ENCODE measurements at regions not wholly inside any gene's neighbourhood (a gene's known extent, or its start where the extent isn't known, plus 50 kb on each side); places are given as distances from the start of the nearest gene placed in this dataset.
"Not testable (repeated sequence)": the region's sequence is repeated elsewhere in the genome, so short reads cannot be mapped to it uniquely, and the experiment has no call there.

DNA sequence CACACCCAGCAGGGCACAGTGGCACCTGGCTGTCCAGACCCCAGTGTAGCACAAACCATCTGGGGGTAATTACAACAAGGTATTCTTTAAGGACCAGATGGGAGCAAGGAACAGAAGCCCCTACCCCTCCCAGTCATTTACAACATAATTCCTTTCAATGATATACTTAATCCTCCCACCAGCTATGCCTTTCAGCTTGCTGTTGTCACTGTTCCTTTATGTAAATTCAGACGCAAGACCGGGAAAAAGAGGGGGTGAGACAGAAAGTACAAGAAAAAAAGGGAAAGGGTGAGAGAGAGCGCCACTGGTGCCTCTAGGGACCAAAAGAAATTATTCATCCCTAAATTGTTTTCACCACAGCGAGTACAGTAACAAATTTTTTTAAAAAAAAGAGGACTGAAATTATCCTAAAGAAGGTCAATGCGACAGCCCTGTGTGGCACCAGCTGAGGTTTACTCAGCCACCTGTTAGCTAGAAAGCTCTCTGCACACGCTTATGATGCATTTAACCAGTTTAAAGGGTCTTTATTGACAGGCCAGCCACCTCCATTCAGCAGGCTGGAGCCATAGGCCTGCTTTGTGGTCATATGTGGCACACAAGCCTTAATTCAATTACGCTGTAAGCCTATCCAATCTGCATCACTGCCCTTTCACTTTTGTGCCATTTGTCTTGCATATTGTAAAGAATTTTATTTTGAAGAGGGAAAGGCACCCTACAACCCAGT, 210.2 kb upstream of the ISL1 start:
- no peak for DNase-seq

- DNase-seq: no peak
Observed at GRCh38 chr5:51181208-51181894, 201.9 kb upstream of the ISL1 start.

GRCh38 chr5:51185850-51186329, 197.4 kb upstream of the ISL1 start:
- DNase-seq: no peak

GRCh38 chr5:51188001-51188591, 195.2 kb upstream of the ISL1 start:
- no peak for DNase-seq

GRCh38 chr5:51194671-51195070, 188.6 kb upstream of the ISL1 start:
- DNase-seq: no peak

GRCh38 chr5:51201024-51201423, 182.2 kb upstream of the ISL1 start:
- no peak for DNase-seq

DNA sequence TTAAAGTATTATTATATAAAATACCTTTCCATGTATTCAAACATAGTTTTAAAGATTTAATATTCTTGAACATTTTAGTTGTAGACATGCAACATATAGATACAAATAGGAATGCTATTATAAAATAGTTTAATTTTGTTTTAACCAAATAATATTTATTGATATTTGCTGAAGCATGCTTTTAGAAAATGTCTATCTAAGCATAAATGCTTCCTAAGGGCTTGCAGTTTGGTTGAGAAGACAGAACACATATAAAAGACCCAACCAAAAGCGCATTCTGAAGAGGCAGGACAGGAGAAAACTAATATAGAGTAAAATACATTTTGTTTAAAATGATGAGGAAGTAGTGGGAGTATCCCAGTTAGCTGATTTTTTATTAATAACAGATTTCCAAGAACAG, 181.5 kb upstream of the ISL1 start:
- no peak for DNase-seq

DNA sequence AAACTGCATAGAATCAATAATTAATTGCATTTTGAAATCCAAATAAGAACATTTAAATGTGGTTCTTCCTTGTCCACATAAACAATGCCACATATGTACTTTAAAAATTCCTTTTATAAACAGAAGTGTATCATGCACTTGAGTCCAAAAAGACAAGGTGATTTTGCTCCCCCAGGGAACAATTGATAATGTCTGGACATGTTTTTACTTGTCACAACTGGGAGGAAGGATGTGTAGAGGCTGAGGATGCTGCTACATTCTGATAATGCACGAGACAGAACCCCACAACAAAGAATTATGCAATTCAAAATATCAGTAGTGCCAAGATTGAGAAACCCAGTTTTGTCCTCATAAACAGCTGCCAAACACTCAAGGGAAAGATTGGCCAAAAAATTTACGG, 181.1 kb upstream of the ISL1 start:
- DNase-seq: no peak

- DNase-seq: no peak
Observed at GRCh38 chr5:51203598-51203997, 179.7 kb upstream of the ISL1 start.

- no peak for DNase-seq
Observed at GRCh38 chr5:51208296-51208695, 175.0 kb upstream of the ISL1 start.

GRCh38 chr5:51214746-51215145, 168.5 kb upstream of the ISL1 start:
- no peak for DNase-seq

- no peak for DNase-seq
Observed at GRCh38 chr5:51225789-51226742, 157.2 kb upstream of the ISL1 start.

- DNase-seq: no peak
Observed at GRCh38 chr5:51227963-51228470, 155.2 kb upstream of the ISL1 start.

DNA sequence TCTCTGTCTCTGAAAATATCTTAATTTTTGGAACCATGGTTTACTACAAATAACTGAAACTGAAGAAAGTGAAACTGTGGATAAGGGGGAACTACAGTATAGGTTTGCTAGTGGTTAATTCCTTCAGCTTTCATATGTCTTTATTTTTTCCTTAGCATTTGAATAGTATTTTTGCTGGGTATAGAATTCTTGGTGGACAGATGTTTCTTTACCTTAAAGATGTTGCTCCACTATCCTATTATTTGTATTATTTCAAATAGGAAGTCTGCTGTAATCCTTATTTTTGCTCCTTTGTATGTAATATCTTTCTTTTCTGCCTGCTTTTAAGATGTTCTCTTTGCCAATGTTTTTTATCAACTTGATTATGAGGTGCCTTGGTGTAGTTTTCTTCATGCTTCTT, 152.9 kb upstream of the ISL1 start:
- DNase-seq: no peak

- no peak for DNase-seq
Observed at GRCh38 chr5:51242456-51242855, 140.8 kb upstream of the ISL1 start.

- not testable (repeated sequence) for DNase-seq
Observed at GRCh38 chr5:51250957-51251356, 132.3 kb upstream of the ISL1 start.

DNA sequence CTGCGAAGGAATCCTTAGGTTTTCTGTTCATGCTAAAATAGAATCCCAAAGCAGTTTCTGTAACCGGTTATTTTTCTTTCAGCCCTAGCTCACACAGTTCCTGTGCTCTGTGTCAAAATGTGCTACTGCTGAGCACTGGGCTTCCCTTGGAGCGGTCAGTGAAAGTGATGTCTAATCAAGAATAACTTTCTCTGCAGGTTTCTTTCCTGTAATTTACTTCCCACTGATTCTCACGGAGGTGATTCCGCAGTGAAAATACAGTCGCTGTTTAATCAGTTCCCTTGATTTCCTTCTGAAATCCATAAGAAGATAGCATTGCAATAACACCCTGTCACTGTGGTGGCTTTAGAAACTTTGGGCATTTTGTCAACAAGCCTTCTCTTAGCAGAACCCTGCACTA, 112.0 kb upstream of the ISL1 start:
- no peak for DNase-seq

GRCh38 chr5:51273021-51273420, 110.2 kb upstream of the ISL1 start:
- DNase-seq: no peak

DNA sequence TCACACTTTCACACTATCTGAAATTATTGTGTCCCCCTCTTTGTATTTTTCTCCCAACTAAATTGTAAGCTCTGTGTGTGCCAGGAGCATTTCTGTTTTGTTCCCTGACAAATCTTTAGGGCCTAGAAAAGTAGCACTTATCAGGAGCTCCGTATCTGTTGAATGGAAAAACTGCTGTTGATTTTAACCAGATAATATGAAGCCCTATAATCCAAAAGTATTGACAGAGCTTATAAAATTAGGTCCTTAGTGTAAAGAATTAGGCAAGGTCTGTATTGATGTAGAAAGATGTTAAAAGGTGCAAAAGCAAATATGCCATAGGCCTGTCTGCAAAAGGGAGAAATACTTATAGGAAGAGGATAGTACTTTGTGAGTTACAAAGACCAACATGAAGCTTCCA, 109.4 kb upstream of the ISL1 start:
- no peak for DNase-seq

DNA sequence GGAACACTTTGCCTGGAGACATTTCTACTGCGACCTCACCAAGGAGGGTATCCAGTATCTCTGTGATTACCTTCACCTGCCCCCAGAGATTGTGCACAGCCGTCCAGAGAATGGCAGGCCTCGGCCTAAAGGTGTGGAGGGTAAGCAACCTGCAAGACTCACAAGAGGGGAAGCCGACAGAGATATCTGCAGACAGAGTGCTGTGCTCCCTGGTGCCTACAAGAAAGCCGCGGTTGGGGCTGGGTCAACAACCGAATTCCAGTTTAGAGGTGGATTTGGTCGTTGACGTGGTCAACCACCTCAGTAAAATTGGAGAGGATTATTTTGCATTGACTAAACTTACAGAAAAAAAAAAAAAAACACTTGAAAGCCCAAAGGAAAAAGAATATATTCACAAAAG, 107.8 kb upstream of the ISL1 start:
- no peak for DNase-seq

DNA sequence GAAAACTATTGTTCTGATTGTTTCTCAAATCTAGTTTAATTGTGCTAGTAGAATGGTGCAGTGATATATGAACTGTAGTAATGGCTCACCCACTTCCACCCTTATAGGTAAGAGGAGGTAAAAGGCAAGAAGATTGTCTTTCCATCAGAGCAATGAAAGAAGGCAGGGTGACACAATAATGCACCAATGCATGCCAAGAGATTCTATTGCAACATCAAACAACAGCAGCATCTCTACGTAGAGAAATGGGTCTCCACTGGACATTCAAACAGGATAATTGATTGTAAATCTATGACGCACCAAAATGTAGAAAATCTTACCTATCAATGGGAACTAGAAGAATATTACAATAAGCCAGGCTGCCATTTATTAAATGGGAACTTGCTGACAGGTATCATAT, 107.0 kb upstream of the ISL1 start:
- no peak for DNase-seq

- no peak for DNase-seq
Observed at GRCh38 chr5:51278539-51278938, 104.7 kb upstream of the ISL1 start.
